ENCODE measurements at regions not wholly inside any gene's neighbourhood (a gene's known extent, or its start where the extent isn't known, plus 50 kb on each side); places are given as distances from the start of the nearest gene placed in this dataset.
"Not testable (repeated sequence)": the region's sequence is repeated elsewhere in the genome, so short reads cannot be mapped to it uniquely, and the experiment has no call there.

GRCh38 chr2:126117886-126118285 is 538.1 kb upstream of the GYPC start:
- no peak for DNase-seq

- DNase-seq: no peak
These were observed 510.2 kb upstream of the GYPC start for GRCh38 chr2:126145752-126146151.

GRCh38 chr2:126154256-126154785 is 501.6 kb upstream of the GYPC start:
- DNase-seq: no peak

DNA sequence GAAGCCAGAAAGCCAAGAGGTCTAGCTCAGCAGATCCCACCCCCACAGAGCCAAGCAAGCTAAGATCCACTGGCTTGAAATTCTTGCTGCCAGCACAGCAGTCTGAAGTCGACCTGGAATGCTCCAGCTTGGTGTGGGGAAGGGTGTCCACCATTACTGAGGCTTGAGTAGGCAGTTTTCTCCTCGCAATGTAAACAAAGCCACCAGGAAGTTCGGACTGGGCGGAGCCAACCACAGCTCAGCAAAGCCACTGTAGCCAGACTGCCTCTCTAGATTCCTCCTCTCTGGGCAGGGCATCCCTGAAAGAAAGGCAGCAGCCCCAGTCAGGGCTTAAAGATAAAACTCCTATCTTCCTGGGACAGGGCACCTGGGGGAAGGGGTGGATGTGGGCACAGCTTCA is 495.0 kb upstream of the GYPC start:
- DNase-seq: not testable (repeated sequence)

DNA sequence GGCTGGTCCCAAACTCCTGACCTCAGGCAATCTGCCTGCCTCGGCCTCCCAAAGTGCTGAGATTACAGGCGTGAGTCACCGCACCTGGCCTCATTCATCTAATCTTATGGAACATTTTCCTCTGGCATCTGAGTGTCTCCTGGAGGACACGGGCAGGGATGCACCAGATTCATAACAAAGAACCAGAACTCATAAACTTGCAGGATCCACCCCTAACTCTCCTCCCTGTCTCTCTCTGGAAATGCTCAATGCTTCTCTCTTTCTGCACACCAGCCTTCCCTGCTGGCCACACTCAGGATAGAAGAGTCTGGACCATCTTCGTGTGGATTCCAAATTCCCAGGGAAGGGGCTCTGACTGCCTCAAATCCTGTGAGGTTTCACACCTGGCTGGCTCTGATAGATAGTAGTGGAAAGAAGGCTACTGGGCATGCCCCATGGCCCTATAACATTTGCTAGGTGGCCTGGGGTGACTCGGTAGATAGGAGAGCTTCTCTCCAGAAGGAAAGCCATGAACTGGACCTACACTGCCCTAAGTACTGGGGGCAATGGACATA is 483.2 kb upstream of the GYPC start:
- no peak for DNase-seq

- no peak for DNase-seq
These were observed 480.7 kb upstream of the GYPC start for GRCh38 chr2:126175222-126175621.

GRCh38 chr2:126177479-126177878 is 478.5 kb upstream of the GYPC start:
- DNase-seq: no peak

GRCh38 chr2:126187668-126188067 is 468.3 kb upstream of the GYPC start:
- DNase-seq: no peak

GRCh38 chr2:126189527-126189926 is 466.4 kb upstream of the GYPC start:
- DNase-seq: no peak

DNA sequence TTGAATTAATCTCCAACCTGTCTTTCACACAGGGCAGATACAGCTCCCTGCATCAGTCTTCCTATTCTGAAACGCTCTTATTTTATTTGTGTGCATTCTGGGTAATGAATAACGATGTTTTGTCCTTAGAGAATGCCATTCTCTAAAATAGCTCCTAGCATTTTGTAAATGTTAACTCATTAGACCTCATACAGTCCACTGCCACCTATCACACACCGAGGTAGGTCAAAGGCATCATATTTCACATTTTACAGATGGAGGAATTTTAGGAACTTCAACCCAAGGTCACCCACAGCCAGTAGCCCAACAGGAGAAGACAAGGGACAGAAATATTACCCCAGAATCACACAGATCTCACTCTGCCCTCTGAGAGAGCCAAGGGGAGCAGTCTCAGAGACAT is 455.4 kb upstream of the GYPC start:
- DNase-seq: no peak

DNA sequence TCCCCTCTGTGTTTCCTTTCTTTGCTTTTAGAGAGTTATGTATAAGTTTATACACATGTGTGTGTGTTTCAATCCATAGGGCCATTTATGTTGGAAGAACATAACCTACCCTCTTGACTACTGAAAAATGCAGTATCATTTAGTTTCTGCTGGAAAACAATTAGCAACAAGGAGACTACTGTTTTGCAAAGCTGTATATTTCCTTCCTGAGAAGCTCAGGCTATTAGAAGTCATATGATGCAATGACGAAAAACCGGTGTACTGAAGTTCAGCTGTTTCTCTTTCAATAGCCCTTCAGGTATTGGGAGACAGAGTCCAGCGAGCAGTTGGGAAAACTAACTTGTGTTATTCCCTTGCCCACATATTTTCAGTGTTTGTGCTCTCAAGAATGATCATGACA is 447.7 kb upstream of the GYPC start:
- DNase-seq: no peak

DNA sequence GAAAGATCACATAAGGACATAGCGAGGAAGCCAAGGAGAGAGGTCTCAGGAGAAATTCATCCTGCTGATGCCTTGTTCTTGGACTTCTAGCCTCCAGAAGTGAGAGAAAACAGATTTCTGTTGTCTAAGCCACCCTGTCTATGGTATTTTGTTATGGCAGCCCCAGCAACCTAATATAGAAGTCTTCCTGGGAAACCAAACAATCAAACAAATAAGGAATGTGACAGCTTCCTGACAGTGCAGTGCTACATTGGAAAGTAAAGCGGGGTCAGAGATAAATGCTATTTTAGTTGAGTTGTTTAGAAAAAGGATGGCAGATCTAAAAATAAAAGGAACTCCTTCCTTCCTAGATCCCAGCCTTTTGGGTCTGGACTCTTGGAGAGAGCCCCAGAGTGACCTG is 443.2 kb upstream of the GYPC start:
- no peak for DNase-seq

GRCh38 chr2:126219081-126219480 is 436.9 kb upstream of the GYPC start:
- DNase-seq: no peak

GRCh38 chr2:126220331-126220730 is 435.6 kb upstream of the GYPC start:
- no peak for DNase-seq

- no peak for DNase-seq
These were observed 434.5 kb upstream of the GYPC start for GRCh38 chr2:126221506-126221905.

GRCh38 chr2:126222278-126222677 is 433.7 kb upstream of the GYPC start:
- no peak for DNase-seq

GRCh38 chr2:126224776-126225175 is 431.2 kb upstream of the GYPC start:
- DNase-seq: no peak

- DNase-seq: no peak
These were observed 428.7 kb upstream of the GYPC start for GRCh38 chr2:126227250-126227649.

GRCh38 chr2:126228531-126228930 is 427.4 kb upstream of the GYPC start:
- no peak for DNase-seq

DNA sequence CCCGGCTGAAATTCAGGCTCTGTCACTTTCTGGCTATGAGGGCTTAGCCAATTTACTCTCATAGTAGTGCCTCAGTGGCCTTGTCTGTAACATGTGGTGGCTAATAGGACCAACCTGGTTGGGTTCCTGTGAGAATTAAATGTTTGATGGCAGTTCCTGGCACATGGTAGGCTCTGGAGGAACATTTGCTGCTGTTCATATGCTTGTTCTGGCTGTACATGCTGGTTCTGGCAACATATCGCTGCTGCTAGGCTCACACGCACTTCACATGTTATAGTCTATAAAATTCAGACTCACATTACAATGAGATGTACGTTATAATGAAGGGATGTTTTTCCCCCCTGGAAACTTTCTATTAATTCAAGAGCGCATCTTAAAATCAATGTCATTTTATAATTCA is 417.7 kb upstream of the GYPC start:
- DNase-seq: no peak

GRCh38 chr2:126239320-126239955 is 416.5 kb upstream of the GYPC start:
- DNase-seq: no peak

DNA sequence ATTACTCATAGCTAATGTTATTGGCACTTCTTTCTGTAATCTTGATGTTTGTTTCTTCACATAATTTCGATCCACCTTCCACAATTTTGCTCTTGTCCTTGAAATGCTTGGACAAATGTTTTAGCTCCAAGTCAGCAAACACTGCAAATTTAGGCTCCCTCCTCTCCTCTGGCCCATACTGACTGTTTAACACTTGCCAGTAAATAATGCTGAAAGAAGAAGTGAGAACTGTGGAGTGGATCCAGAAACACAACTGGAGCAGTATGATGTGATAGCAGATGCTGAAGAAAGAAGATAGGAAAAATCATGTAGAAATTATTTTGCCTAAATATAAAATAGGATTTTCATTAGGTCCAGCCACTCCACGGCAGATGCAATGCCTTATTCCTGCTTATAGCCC is 415.0 kb upstream of the GYPC start:
- no peak for DNase-seq

DNA sequence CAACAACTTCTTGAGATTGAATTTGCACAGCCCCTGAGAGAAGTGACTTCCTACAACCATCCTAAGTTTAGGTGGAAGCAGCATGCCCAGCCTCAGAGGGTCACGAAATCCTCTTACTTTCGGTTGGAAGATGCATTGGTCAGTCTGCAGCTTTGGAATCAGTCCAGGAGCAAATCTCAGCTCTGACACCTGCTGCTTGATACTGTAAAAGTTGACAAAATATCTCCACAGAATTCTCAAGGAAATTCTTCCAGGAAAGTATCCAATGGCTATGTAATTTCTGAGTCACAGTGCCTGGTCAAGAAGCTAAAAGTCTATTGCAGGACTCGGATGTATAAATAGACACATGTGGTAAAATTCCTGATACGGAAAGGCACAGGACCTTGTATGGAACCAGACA is 414.5 kb upstream of the GYPC start:
- DNase-seq: no peak

DNA sequence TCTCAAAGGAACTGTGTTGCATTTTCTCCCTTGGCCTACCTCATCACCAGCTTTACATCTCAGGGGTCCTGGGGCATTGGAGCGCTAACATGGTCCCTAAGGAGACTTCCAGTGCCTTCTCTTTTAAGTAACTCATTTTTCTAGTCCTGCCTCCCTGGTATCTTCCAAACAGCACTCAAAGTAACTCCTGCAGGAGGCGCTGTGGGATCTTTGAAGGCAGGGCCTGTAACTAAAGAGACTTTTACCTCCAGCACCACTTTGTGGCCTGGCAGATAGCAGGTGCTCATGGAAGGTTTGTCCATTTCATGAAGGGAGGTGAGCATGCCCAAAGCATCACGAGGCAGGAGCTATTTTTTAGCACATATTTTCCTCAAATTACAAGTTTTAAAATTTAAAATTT is 411.0 kb upstream of the GYPC start:
- no peak for DNase-seq

DNA sequence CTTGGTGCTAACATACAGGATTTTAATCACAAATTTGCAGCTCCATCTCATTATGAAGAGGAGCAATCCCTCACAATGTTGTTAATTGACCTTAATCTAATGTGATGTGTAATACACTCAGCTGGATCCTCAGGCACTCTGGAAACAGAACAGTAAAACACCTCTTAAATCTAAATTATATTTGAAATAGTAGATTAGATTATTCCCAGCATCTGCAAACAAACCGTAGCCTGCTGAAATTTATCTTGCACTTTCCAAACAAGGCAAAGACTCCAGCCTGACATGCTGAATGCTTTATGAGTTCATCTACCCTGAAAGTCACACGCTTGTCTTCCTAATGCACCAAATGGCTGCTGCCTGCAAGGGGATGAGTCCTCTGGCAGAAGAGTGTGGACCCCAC is 402.3 kb upstream of the GYPC start:
- DNase-seq: no peak

All from activated CD4-positive, CD25-positive, alpha-beta regulatory T cell treated with anti-CD3 and anti-CD28 coated beads, Interleukin-2, amount 50 U/mL, for 72 hours (primary cell).